ENCODE measurements at regions not wholly inside any gene's neighbourhood (a gene's known extent, or its start where the extent isn't known, plus 50 kb on each side); places are given as distances from the start of the nearest gene placed in this dataset.

GRCh38 chr1:234989479-234990327, 138.9 kb downstream of the TOMM20 start:
- DNase-seq, result no peak

GRCh38 chr1:234989019-234989418, 139.6 kb downstream of the TOMM20 start:
- DNase-seq, result no peak

- no peak for DNase-seq
Measured at GRCh38 chr1:234988536-234988935, 140.1 kb downstream of the TOMM20 start.

- no peak for DNase-seq
Measured at GRCh38 chr1:234988155-234988517, 140.5 kb downstream of the TOMM20 start.

- peak; percentile 86 for DNase-seq
Measured at GRCh38 chr1:234987415-234988154, 141.1 kb downstream of the TOMM20 start.

- no peak for DNase-seq
Measured at GRCh38 chr1:234986750-234987414, 141.8 kb downstream of the TOMM20 start.

GRCh38 chr1:234985516-234986294, 142.9 kb downstream of the TOMM20 start:
- no peak for DNase-seq

- DNase-seq, result no peak
Measured at GRCh38 chr1:234985007-234985370, 143.6 kb downstream of the TOMM20 start.

GRCh38 chr1:234983564-234984238, 144.9 kb downstream of the TOMM20 start:
- DNase-seq, result no peak

- DNase-seq, result no peak
Measured at GRCh38 chr1:234981758-234982157, 146.9 kb downstream of the TOMM20 start.

GRCh38 chr1:234980645-234981396, 147.8 kb downstream of the TOMM20 start:
- DNase-seq, result peak; percentile 58

- DNase-seq, result no peak
Measured at GRCh38 chr1:234980291-234980644, 148.4 kb downstream of the TOMM20 start.

- no peak for DNase-seq
Measured at GRCh38 chr1:234979296-234980279, 149.0 kb downstream of the TOMM20 start.

- no peak for DNase-seq
Measured at GRCh38 chr1:234978397-234979295, 150.0 kb downstream of the TOMM20 start.

GRCh38 chr1:234977875-234978396, 150.7 kb downstream of the TOMM20 start:
- no peak for DNase-seq

- DNase-seq, result no peak
Measured at GRCh38 chr1:234976861-234977680, 151.6 kb downstream of the TOMM20 start.

All from renal pelvis (tissue), 1 donor.